COLO668 (cell line): ENCODE measurements at regions not wholly inside any gene's neighbourhood (a gene's known extent, or its start where the extent isn't known, plus 50 kb on each side); places are given as distances from the start of the nearest gene placed in this dataset.

ENCODE experiments used
- DNase-seq: peaks from one replicate; lab custom pipeline; 2025; ENCODE audit not compliant: unreplicated experiment; lab: John Stamatoyannopoulos, UW

- no peak for DNase-seq
These were observed 54.6 kb upstream of the ANK2 start for GRCh38 chr4:112994732-112995464.
